Left renal cortex interstitium (tissue), 4 donors: ENCODE measurements at regions not wholly inside any gene's neighbourhood (a gene's known extent, or its start where the extent isn't known, plus 50 kb on each side); places are given as distances from the start of the nearest gene placed in this dataset.
"Not testable (repeated sequence)": the region's sequence is repeated elsewhere in the genome, so short reads cannot be mapped to it uniquely, and the experiment has no call there.

ENCODE experiments used
- DNase-seq, 4 donors: peaks; one replicate each; pipeline ENCODE4 v3.0.0-alpha.2; 2013; ENCODE audit warnings: low read depth in 4 of 4, low spot score in 2 of 4, missing footprints in 1 of 4

GRCh38 chr13:109941951-109942350, 155.6 kb upstream of the IRS2 start:
- DNase-seq, result no peak

GRCh38 chr13:109941221-109941620, 154.8 kb upstream of the IRS2 start:
- no peak for DNase-seq

GRCh38 chr13:109940637-109941036, 154.3 kb upstream of the IRS2 start:
- no peak for DNase-seq

GRCh38 chr13:109939838-109940237, 153.5 kb upstream of the IRS2 start:
- no peak for DNase-seq

- DNase-seq, result no peak
Observed at GRCh38 chr13:109939180-109939579, 152.8 kb upstream of the IRS2 start.

- no peak for DNase-seq
Observed at GRCh38 chr13:109938255-109938936, 152.0 kb upstream of the IRS2 start.

- not testable (repeated sequence) for DNase-seq
Observed at GRCh38 chr13:109934520-109934919, 148.1 kb upstream of the IRS2 start.

GRCh38 chr13:109933476-109933875, 147.1 kb upstream of the IRS2 start:
- no peak for DNase-seq

- no peak for DNase-seq
Observed at GRCh38 chr13:109924376-109924775, 138.0 kb upstream of the IRS2 start.

GRCh38 chr13:109922518-109922917, 136.1 kb upstream of the IRS2 start:
- DNase-seq, result no peak

- no peak for DNase-seq
Observed at GRCh38 chr13:109919715-109920375, 133.5 kb upstream of the IRS2 start.

GRCh38 chr13:109918179-109918711, 131.9 kb upstream of the IRS2 start:
- no peak for DNase-seq

GRCh38 chr13:109917422-109917821, 131.0 kb upstream of the IRS2 start:
- DNase-seq, result no peak

GRCh38 chr13:109913936-109914510, 127.6 kb upstream of the IRS2 start:
- no peak for DNase-seq

GRCh38 chr13:109913186-109913585, 126.8 kb upstream of the IRS2 start:
- no peak for DNase-seq

GRCh38 chr13:109910194-109910593, 123.8 kb upstream of the IRS2 start:
- no peak for DNase-seq

GRCh38 chr13:109906976-109907375, 120.6 kb upstream of the IRS2 start:
- DNase-seq, result no peak

- DNase-seq, result no peak
Observed at GRCh38 chr13:109904218-109904617, 117.8 kb upstream of the IRS2 start.

- no peak for DNase-seq
Observed at GRCh38 chr13:109900741-109901140, 114.4 kb upstream of the IRS2 start.

GRCh38 chr13:109900320-109900719, 113.9 kb upstream of the IRS2 start:
- no peak for DNase-seq

GRCh38 chr13:109899748-109900147, 113.4 kb upstream of the IRS2 start:
- no peak for DNase-seq

GRCh38 chr13:109899316-109899715, 112.9 kb upstream of the IRS2 start:
- DNase-seq, result peak in 1 of 4 donors; percentile 4
